Trophoblast cell (in vitro differentiated cells and primary cell): ENCODE measurements at regions not wholly inside any gene's neighbourhood (a gene's known extent, or its start where the extent isn't known, plus 50 kb on each side); places are given as distances from the start of the nearest gene placed in this dataset.

ENCODE experiments used
- DNase-seq, 2 donors: peaks; one replicate each; pipeline ENCODE4 v3.0.0-alpha.2; 2016
- H2AFZ ChIP-seq: 2 replicates; pipeline ENCODE4 v1.6.1; 2013; ENCODE audit warnings: low read length, moderate library complexity, mild to moderate bottlenecking; ENCODE audit not compliant: insufficient read depth, poor library complexity
- H2AK5ac ChIP-seq: 2 replicates; pipeline ENCODE4 v1.6.1; 2013; ENCODE audit warnings: mild to moderate bottlenecking, low read length
- H2BK120ac ChIP-seq: 2 replicates; pipeline ENCODE4 v1.6.1; 2013; ENCODE audit warnings: low read length, mild to moderate bottlenecking, moderate library complexity; ENCODE audit not compliant: insufficient read depth, poor library complexity
- H2BK12ac ChIP-seq: 2 replicates; pipeline ENCODE4 v1.6.1; 2013; ENCODE audit warnings: mild to moderate bottlenecking, low read length, moderate library complexity
- H2BK5ac ChIP-seq: 2 replicates; pipeline ENCODE4 v1.6.1; 2013; ENCODE audit warnings: low read length, low read depth, moderate library complexity, mild to moderate bottlenecking; ENCODE audit not compliant: poor library complexity
- H3K14ac ChIP-seq: 2 replicates; pipeline ENCODE4 v1.6.1; 2013; ENCODE audit warnings: mild to moderate bottlenecking, low read length
- H3K18ac ChIP-seq: 2 replicates; pipeline ENCODE4 v1.6.1; 2013; ENCODE audit warnings: mild to moderate bottlenecking, low read length
- H3K23ac ChIP-seq: 2 replicates; pipeline ENCODE4 v1.6.1; 2013; ENCODE audit warnings: low read length
- H3K27ac ChIP-seq: 2 replicates; pipeline ENCODE4 v1.5.1; 2013; ENCODE audit warnings: low read depth, mild to moderate bottlenecking, inconsistent platforms, low read length, moderate library complexity
- H3K27me3 ChIP-seq: 2 replicates; pipeline ENCODE4 v1.6.1; 2013; ENCODE audit warnings: inconsistent platforms, mild to moderate bottlenecking, low read length, moderate library complexity; ENCODE audit not compliant: insufficient read depth
- H3K36me3 ChIP-seq, 2 experiments: 1 replicate in 1 of 2; 2 replicates in 1 of 2; pipeline ENCODE4 v1.6.1; 2013; ENCODE audit warnings: low read length in 2 of 2, mild to moderate bottlenecking in 2 of 2, moderate library complexity in 1 of 2; ENCODE audit not compliant: insufficient read depth in 2 of 2, control insufficient read depth in 1 of 2
- H3K4ac ChIP-seq: 2 replicates; pipeline ENCODE4 v1.6.1; 2013; ENCODE audit warnings: low read depth, mild to moderate bottlenecking, low read length, moderate library complexity
- H3K4me1 ChIP-seq, 2 experiments: 1 replicate in 1 of 2; 2 replicates in 1 of 2; pipeline ENCODE4 v1.6.1; 2013; ENCODE audit warnings: low read length in 2 of 2, mild to moderate bottlenecking in 2 of 2, moderate library complexity in 1 of 2; ENCODE audit not compliant: insufficient read depth in 2 of 2, control insufficient read depth in 1 of 2
- H3K4me2 ChIP-seq: 2 replicates; pipeline ENCODE4 v1.6.1; 2013; ENCODE audit warnings: inconsistent platforms, mild to moderate bottlenecking, low read length, moderate library complexity
- H3K4me3 ChIP-seq: 2 replicates; pipeline ENCODE4 v1.5.1; 2013; ENCODE audit warnings: mild to moderate bottlenecking, low read depth, low read length, inconsistent platforms
- H3K79me1 ChIP-seq: one replicate; pipeline ENCODE4 v1.6.1; 2013; ENCODE audit warnings: low read length
- H3K79me2 ChIP-seq: 2 replicates; pipeline ENCODE4 v1.6.1; 2013; ENCODE audit warnings: low read length, mild to moderate bottlenecking; ENCODE audit not compliant: control insufficient read depth, insufficient read depth, poor library complexity
- H3K9ac ChIP-seq: 2 replicates; pipeline ENCODE4 v1.6.1; 2013; ENCODE audit warnings: mild to moderate bottlenecking, low read length
- H3K9me3 ChIP-seq: 2 replicates; pipeline ENCODE4 v1.6.1; 2013; ENCODE audit warnings: low read depth, mild to moderate bottlenecking, control low read depth, inconsistent platforms, low read length; ENCODE audit not compliant: insufficient read depth
- H4K12ac ChIP-seq: 2 replicates; pipeline ENCODE4 v1.6.1; 2013; ENCODE audit warnings: low read depth, mild to moderate bottlenecking, low read length, moderate library complexity
- H4K8ac ChIP-seq: 2 replicates; pipeline ENCODE4 v1.6.1; 2013; ENCODE audit warnings: low read depth, mild to moderate bottlenecking, low read length, moderate library complexity
- H4K91ac ChIP-seq: one replicate; pipeline ENCODE4 v1.6.1; 2013; ENCODE audit warnings: low read depth, mild to moderate bottlenecking, low read length, moderate library complexity
- WGBS: extraction: QIAGEN DNeasy Blood & Tissue Kit; methylation state at CpG from one replicate; pipeline ENCODE4 v1.1.7; 2013; ENCODE audit warnings: missing lambda C conversion rate; ENCODE audit not compliant: insufficient read length, insufficient coverage; ENCODE audit errors: extremely low coverage; 5-methylcytosine and 5-hydroxymethylcytosine counted together

GRCh38 chr6:152859225-152859624, 108.6 kb downstream of the VIP start:
- Histone ChIP-seq H2BK5ac (no peak overlapping the region), H3K4me1 (no peaks in the 10 kb centered on the region), H3K4me3 (no peak overlapping the region), H3K36me3 (no peaks in the 10 kb centered on the region), H2BK120ac (no peak overlapping the region), H3K4ac (no peak overlapping the region), H3K79me1 (no peaks in the 10 kb centered on the region), H3K79me2 (no peaks in the 10 kb centered on the region), H2AK5ac (no peak overlapping the region), H4K12ac (no peak overlapping the region), H3K18ac (no peak overlapping the region), H3K27ac (no peak overlapping the region), H3K27me3 (no peaks in the 10 kb centered on the region), H3K9me3 (no peaks in the 10 kb centered on the region), H3K14ac (no peak overlapping the region), H4K8ac (no peak overlapping the region), H3K23ac (no peak overlapping the region), H3K9ac (no peak overlapping the region), H4K91ac (no peak overlapping the region), H2AFZ (no peak overlapping the region), H3K4me2 (no peak overlapping the region), H2BK12ac (no peak overlapping the region)
- no peak for DNase-seq
- 100% methylated on average over 1 of the region's 6 CpGs for WGBS

- no peaks in the 10 kb centered on the region for H3K4me1 ChIP-seq
- no peak overlapping the region for H2BK12ac ChIP-seq
- no peaks in the 10 kb centered on the region for H3K27me3 ChIP-seq
- H4K91ac ChIP-seq: no peak overlapping the region
- H2AFZ ChIP-seq: no peak overlapping the region
- H2BK5ac ChIP-seq: no peak overlapping the region
- H3K18ac ChIP-seq: no peak overlapping the region
- H2BK120ac ChIP-seq: no peak overlapping the region
- no peaks in the 10 kb centered on the region for H3K36me3 ChIP-seq
- no peak overlapping the region for H4K8ac ChIP-seq
- WGBS: no CpG with 5 or more reads among the region's 10 CpGs
- no peak overlapping the region for H3K9ac ChIP-seq
- H3K27ac ChIP-seq: no peak overlapping the region
- no peak overlapping the region for H3K14ac ChIP-seq
- no peak overlapping the region for H4K12ac ChIP-seq
- no peaks in the 10 kb centered on the region for H3K79me1 ChIP-seq
- no peaks in the 10 kb centered on the region for H3K9me3 ChIP-seq
- peak; percentile 73 to 95 for DNase-seq
- H3K23ac ChIP-seq: no peak overlapping the region
- H3K4ac ChIP-seq: no peak overlapping the region
- no peak overlapping the region for H3K4me2 ChIP-seq
- no peak overlapping the region for H2AK5ac ChIP-seq
- no peaks in the 10 kb centered on the region for H3K79me2 ChIP-seq
- no peak overlapping the region for H3K4me3 ChIP-seq
Observed at GRCh38 chr6:152863618-152864326, 113.2 kb downstream of the VIP start.

- H2AFZ ChIP-seq: no peak overlapping the region
- H3K27ac ChIP-seq: no peak overlapping the region
- no peak overlapping the region for H3K4me3 ChIP-seq
- no peak overlapping the region for H4K12ac ChIP-seq
- H2BK5ac ChIP-seq: no peak overlapping the region
- no peak overlapping the region for H3K4me2 ChIP-seq
- no peak overlapping the region for H2BK12ac ChIP-seq
- H2AK5ac ChIP-seq: no peak overlapping the region
- no peaks in the 10 kb centered on the region for H3K27me3 ChIP-seq
- H3K36me3 ChIP-seq: no peaks in the 10 kb centered on the region
- H3K79me2 ChIP-seq: no peaks in the 10 kb centered on the region
- no peak overlapping the region for H3K18ac ChIP-seq
- H3K14ac ChIP-seq: no peak overlapping the region
- no peak for DNase-seq
- no peak overlapping the region for H3K4ac ChIP-seq
- H4K8ac ChIP-seq: no peak overlapping the region
- no peaks in the 10 kb centered on the region for H3K4me1 ChIP-seq
- no peak overlapping the region for H3K9ac ChIP-seq
- no peaks in the 10 kb centered on the region for H3K79me1 ChIP-seq
- no peaks in the 10 kb centered on the region for H3K9me3 ChIP-seq
- no peak overlapping the region for H4K91ac ChIP-seq
- no peak overlapping the region for H2BK120ac ChIP-seq
- no CpG with 5 or more reads among the region's 5 CpGs for WGBS
- H3K23ac ChIP-seq: no peak overlapping the region
Observed at GRCh38 chr6:152874267-152874666, 108.6 kb downstream of the FBXO5 start.

- H3K4me3 ChIP-seq: no peak overlapping the region
- H3K14ac ChIP-seq: no peak overlapping the region
- no peak overlapping the region for H3K18ac ChIP-seq
- H3K23ac ChIP-seq: no peak overlapping the region
- no peak overlapping the region for H4K91ac ChIP-seq
- H4K8ac ChIP-seq: no peak overlapping the region
- H3K79me2 ChIP-seq: no peaks in the 10 kb centered on the region
- H2AFZ ChIP-seq: no peak overlapping the region
- no peak overlapping the region for H3K27ac ChIP-seq
- no peak overlapping the region for H2BK5ac ChIP-seq
- H3K36me3 ChIP-seq: no peaks in the 10 kb centered on the region
- no peak overlapping the region for H3K9ac ChIP-seq
- no peak overlapping the region for H2BK12ac ChIP-seq
- no peak overlapping the region for H4K12ac ChIP-seq
- H3K4ac ChIP-seq: no peak overlapping the region
- H3K4me1 ChIP-seq: no peaks in the 10 kb centered on the region
- no peak for DNase-seq
- no peak overlapping the region for H2BK120ac ChIP-seq
- no peak overlapping the region for H2AK5ac ChIP-seq
- WGBS: no CpG with 5 or more reads among the region's 6 CpGs
- no peak overlapping the region for H3K4me2 ChIP-seq
- H3K79me1 ChIP-seq: no peaks in the 10 kb centered on the region
- H3K9me3 ChIP-seq: no peaks in the 10 kb centered on the region
- no peaks in the 10 kb centered on the region for H3K27me3 ChIP-seq
Observed at GRCh38 chr6:152874846-152875568, 107.8 kb downstream of the FBXO5 start.
